Fibroblast of the aortic adventitia (primary cell): ENCODE measurements at regions not wholly inside any gene's neighbourhood (a gene's known extent, or its start where the extent isn't known, plus 50 kb on each side); places are given as distances from the start of the nearest gene placed in this dataset.
"Not testable (repeated sequence)": the region's sequence is repeated elsewhere in the genome, so short reads cannot be mapped to it uniquely, and the experiment has no call there.

Source experiments
- DNase-seq: peaks from one replicate; pipeline ENCODE4 v3.0.0-alpha.2; 2010; ENCODE audit warnings: low read depth
- H3K4me3 ChIP-seq: 2 replicates; pipeline ENCODE4 v1.5.1; 2011; ENCODE audit warnings: low read depth, mild to moderate bottlenecking, control low read depth, low read length, moderate library complexity
- CTCF ChIP-seq: IDR thresholded peaks from 2 replicates; pipeline ENCODE4 v1.5.1; 2011; ENCODE audit warnings: mild to moderate bottlenecking, low read length, control low read depth, inconsistent platforms; ENCODE audit not compliant: insufficient read depth

- no peak for DNase-seq
- H3K4me3 ChIP-seq: no peak overlapping the region
- no peak for TF ChIP-seq CTCF
These were observed 136.4 kb downstream of the ZIC4 start for GRCh38 chr3:147269907-147270306.

DNA sequence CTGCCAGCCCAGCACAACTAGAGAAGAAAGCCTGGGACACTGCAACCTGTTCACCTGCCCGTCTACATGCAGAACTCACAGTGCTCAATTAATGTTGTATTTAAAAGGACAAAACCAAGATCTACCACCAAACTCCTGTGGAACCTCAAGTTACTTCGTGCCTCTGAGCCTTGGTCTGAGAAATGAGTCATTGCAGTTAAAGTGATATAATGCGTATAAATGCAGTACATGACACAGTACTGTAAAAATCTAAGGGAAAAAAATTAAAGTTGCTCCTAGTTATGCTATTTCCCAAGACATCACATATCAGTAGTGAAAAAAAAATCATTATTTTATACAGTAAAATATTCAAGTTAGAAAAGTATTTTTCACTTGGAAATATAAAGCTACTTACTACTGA, 138.9 kb downstream of the ZIC4 start:
- peak; percentile 6 for DNase-seq
- TF ChIP-seq CTCF: no peak
- no peak overlapping the region for H3K4me3 ChIP-seq

DNA sequence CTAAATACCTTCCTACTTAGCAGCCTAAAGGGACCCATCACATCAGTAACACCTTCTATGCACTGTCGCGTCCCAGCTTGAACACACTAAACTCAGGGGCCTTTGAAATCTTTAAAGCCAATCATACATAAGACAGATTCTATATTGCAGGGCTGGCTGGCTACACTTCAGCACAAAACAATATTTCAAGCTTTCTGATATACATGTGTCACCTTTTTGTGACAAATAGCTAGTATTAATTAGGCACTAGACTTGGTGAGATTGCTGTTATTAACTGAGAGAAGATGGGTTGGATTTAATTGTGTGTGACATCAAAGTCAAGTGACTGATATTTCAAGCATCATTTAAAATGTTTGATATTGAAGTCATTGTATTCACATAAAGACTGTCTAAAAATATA, 148.4 kb downstream of the ZIC4 start:
- no peak overlapping the region for H3K4me3 ChIP-seq
- no peak for TF ChIP-seq CTCF
- no peak for DNase-seq

- no peak for DNase-seq
- H3K4me3 ChIP-seq: no peak overlapping the region
- TF ChIP-seq CTCF: no peak
These were observed 149.6 kb downstream of the ZIC4 start for GRCh38 chr3:147256739-147257138.

GRCh38 chr3:147246906-147247305, 159.4 kb downstream of the ZIC4 start:
- DNase-seq: no peak
- TF ChIP-seq CTCF: no peak
- H3K4me3 ChIP-seq: no peak overlapping the region

DNA sequence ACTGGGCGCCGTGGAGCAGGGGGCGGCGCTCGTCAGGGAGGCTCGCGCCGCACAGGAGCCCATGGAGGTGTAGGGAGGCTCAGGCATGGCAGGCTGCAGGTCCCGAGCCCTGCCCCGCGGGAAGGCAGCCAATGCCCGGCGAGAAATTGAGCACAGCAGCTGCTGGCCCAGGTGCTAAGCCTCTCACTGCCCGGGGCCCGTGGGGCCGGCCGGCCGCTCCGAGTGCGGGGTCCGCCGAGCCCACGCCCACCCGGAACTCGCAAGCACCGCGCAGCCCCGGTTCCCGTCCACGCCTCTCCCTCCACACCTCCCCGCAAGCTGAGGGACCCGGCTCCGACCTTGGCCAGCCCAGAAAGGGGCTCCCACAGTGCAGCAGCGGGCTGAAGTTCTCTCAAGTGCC, 160.7 kb downstream of the ZIC4 start:
- not testable (repeated sequence) for H3K4me3 ChIP-seq, DNase-seq

GRCh38 chr3:147245022-147245421, 161.3 kb downstream of the ZIC4 start:
- not testable (repeated sequence) for DNase-seq, H3K4me3 ChIP-seq

- no peak for DNase-seq
- no peak for TF ChIP-seq CTCF
- no peak overlapping the region for H3K4me3 ChIP-seq
These were observed 161.9 kb downstream of the ZIC4 start for GRCh38 chr3:147244397-147244796.
